ENCODE measurements at regions not wholly inside any gene's neighbourhood (a gene's known extent, or its start where the extent isn't known, plus 50 kb on each side); places are given as distances from the start of the nearest gene placed in this dataset.

- no peak overlapping the region for H3K4me3 ChIP-seq (ENCODE audit: low read depth, low read length)
- DNase-seq (ENCODE audit: low read depth): no peak
- TF ChIP-seq, protein P1, sequence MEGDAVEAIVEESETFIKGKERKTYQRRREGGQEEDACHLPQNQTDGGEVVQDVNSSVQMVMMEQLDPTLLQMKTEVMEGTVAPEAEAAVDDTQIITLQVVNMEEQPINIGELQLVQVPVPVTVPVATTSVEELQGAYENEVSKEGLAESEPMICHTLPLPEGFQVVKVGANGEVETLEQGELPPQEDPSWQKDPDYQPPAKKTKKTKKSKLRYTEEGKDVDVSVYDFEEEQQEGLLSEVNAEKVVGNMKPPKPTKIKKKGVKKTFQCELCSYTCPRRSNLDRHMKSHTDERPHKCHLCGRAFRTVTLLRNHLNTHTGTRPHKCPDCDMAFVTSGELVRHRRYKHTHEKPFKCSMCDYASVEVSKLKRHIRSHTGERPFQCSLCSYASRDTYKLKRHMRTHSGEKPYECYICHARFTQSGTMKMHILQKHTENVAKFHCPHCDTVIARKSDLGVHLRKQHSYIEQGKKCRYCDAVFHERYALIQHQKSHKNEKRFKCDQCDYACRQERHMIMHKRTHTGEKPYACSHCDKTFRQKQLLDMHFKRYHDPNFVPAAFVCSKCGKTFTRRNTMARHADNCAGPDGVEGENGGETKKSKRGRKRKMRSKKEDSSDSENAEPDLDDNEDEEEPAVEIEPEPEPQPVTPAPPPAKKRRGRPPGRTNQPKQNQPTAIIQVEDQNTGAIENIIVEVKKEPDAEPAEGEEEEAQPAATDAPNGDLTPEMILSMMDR (IDR thresholded peaks at IDR 0.05; ENCODE audit: insufficient read depth, low read depth, low read length, missing control alignments): no peak
These were observed 107.4 kb downstream of the FAM204A start for GRCh38 chr10:118234683-118235082.

DNA sequence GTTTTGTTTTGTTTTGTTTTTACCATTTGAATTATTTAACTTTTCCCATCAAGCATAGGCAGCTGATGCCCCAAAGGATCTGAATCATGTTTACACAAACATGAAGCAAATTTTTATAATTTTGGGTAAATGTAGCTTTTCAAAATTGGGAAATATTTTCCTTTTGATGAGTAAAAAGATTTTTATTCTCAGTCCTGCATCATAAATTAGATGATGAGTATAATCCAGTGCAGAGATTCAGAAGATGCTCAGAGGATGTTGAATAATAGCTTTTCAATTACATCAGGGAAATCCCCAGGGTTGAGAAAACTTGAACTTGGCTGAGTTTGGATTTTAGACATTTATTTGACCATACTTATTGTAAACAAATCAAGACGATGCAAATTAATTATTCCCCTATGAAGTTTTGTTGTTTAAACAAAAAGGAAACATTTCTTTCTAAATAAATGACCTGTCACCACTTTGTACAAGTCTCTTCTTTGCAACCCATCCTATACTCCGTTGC lies 121.7 kb downstream of the FAM204A start:
- TF ChIP-seq, protein P1 (IDR thresholded peaks at IDR 0.05; ENCODE audit: insufficient read depth, low read depth, low read length, missing control alignments): no peak
- H3K4me3 ChIP-seq (ENCODE audit: low read depth, low read length): no peak overlapping the region
- no peak for DNase-seq (ENCODE audit: low read depth)

DNA sequence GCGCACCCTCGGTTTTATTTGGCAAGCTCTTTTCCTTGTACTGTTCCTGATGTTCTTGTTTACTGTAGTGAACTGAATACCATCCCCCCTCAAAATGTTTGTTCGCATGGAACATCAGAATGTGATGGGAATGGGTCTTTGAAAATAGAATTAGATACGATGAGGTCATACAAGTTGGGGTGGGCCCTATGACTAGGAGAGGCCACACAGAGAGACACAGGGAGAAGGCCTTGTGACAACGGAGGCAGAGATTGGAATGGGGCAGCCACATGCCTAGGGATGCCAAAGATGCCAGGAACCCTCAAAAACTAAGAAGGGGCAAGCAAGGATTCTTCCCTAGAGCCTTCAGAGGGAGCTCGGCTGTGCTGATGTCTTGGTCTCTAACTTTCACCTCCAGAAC lies 123.6 kb downstream of the FAM204A start:
- TF ChIP-seq, protein P1 (IDR thresholded peaks at IDR 0.05; ENCODE audit: insufficient read depth, low read depth, low read length, missing control alignments): no peak
- DNase-seq (ENCODE audit: low read depth): no peak
- H3K4me3 ChIP-seq (ENCODE audit: low read depth, low read length): no peak overlapping the region

DNA sequence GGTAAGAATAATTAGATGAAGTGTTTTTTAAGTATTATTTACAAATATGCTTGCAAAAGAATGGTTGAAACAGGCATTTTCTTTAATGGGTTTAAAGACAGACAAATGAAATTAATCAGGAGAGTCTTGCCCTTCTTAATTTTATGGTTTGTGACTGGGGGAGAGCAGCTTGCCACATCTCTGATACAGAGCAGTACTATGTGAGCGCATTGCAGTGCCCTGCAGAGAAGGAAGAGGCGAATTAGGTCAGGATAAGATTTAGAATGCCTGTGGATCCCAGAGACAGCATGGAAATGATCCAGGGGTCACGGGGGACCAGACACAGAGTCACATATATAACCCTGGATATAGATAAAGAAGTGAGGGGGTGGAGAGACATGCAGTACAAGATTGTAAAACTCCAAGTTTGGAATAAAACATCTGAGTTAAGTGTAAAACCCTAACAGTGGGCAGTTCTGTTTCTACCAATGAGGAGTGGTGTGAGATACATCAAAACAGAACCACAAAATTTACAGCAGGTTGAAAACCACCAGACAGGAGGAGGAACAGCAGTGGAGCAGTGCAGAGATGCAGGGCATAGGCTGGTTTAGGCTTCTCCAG lies 125.5 kb downstream of the FAM204A start:
- no peak for DNase-seq (ENCODE audit: low read depth)
- TF ChIP-seq, protein P1 (IDR thresholded peaks at IDR 0.05; ENCODE audit: insufficient read depth, low read depth, low read length, missing control alignments): no peak
- H3K4me3 ChIP-seq (ENCODE audit: low read depth, low read length): no peak overlapping the region

DNA sequence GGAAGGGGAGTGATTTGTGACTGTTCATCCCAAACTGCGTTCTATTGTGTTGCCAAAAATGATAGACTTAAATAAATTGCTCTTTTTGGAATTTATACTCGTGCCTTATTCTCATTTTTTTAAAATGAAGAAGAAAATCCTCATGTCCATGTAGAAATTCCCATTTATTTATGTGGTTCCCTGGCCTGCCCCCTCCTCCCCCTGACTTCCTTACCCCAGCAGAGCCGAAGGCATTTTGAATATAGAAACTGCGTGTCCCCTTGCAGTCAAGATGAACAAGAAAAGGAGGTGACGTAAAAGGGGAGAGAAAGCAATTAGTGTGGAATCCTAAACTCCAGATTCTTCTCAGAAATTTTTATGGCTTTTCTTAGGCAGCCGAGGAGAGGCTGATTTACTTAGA lies 126.1 kb downstream of the FAM204A start:
- no peak overlapping the region for H3K4me3 ChIP-seq (ENCODE audit: low read depth, low read length)
- no peak for DNase-seq (ENCODE audit: low read depth)
- TF ChIP-seq, protein P1 (IDR thresholded peaks at IDR 0.05; ENCODE audit: insufficient read depth, low read depth, low read length, missing control alignments): no peak

- TF ChIP-seq, protein P1 (IDR thresholded peaks at IDR 0.05; ENCODE audit: insufficient read depth, low read depth, low read length, missing control alignments): no peak
- no peak for DNase-seq (ENCODE audit: low read depth)
- no peak overlapping the region for H3K4me3 ChIP-seq (ENCODE audit: low read depth, low read length)
These were observed 127.3 kb downstream of the FAM204A start for GRCh38 chr10:118214776-118215175.

- no peak for DNase-seq (ENCODE audit: low read depth)
- no peak overlapping the region for H3K4me3 ChIP-seq (ENCODE audit: low read depth, low read length)
- TF ChIP-seq, protein P1 (IDR thresholded peaks at IDR 0.05; ENCODE audit: insufficient read depth, low read depth, low read length, missing control alignments): no peak
These were observed 128.7 kb downstream of the FAM204A start for GRCh38 chr10:118213436-118213835.

Data from GM12865 (cell line).